ENCODE measurements at regions not wholly inside any gene's neighbourhood (a gene's known extent, or its start where the extent isn't known, plus 50 kb on each side); places are given as distances from the start of the nearest gene placed in this dataset.

DNA sequence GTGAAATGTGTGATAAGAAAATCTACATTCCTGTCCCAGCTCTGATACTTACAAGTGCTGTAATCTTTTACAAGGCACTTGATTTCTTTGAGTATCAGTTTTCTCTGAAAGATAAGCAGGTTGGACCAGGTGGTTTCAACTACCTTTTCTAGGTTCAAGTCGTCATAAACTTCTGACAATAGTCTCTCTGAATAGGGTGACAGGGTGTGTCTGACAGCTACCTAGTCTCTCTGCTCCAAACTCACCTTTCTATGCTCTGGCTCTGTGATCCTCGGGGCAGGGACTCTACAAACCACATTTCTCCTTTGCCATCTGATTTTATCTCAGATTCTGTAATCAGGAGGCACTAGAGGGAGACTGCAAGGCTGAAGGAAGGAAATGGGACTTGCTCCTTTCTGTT, 137.7 kb upstream of the SYT1 start:
- TF ChIP-seq, protein P1, sequence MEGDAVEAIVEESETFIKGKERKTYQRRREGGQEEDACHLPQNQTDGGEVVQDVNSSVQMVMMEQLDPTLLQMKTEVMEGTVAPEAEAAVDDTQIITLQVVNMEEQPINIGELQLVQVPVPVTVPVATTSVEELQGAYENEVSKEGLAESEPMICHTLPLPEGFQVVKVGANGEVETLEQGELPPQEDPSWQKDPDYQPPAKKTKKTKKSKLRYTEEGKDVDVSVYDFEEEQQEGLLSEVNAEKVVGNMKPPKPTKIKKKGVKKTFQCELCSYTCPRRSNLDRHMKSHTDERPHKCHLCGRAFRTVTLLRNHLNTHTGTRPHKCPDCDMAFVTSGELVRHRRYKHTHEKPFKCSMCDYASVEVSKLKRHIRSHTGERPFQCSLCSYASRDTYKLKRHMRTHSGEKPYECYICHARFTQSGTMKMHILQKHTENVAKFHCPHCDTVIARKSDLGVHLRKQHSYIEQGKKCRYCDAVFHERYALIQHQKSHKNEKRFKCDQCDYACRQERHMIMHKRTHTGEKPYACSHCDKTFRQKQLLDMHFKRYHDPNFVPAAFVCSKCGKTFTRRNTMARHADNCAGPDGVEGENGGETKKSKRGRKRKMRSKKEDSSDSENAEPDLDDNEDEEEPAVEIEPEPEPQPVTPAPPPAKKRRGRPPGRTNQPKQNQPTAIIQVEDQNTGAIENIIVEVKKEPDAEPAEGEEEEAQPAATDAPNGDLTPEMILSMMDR (IDR thresholded peaks at IDR 0.05; ENCODE audit: low read length), result no peak
- TF ChIP-seq EZH2 (optimal IDR thresholded peaks at IDR 0.05; ENCODE audit: low read depth, low read length), result no peak
